IMR-90 (cell line): ENCODE measurements at regions not wholly inside any gene's neighbourhood (a gene's known extent, or its start where the extent isn't known, plus 50 kb on each side); places are given as distances from the start of the nearest gene placed in this dataset.

Experiments
- ATAC-seq: fragments of 200-7000 bp; cut with Tn5 transposase; 2 replicates; pipeline ENCODE4 v1.9.1; 2020; ENCODE audit warnings: low read depth, mild to moderate bottlenecking, moderate library complexity
- BruUV-seq: library from RNA; stranded (reverse); fragments of 400-500 nt; replicated peaks from 2 replicates; lab custom pipeline; 2021; lab: Mats Ljungman, UMichigan
- CTCF ChIA-PET: fragments of 300-600 bp; formaldehyde crosslinking; extraction: SDS; loops from one replicate; lab custom pipeline; 2021; ENCODE audit warnings: antibody characterized with exemption; lab: Yijun Ruan, JAX
- POLR2A ChIA-PET: fragments of 300-600 bp; sonication (Branson Sonifier 250); formaldehyde crosslinking; loops from one replicate; lab custom pipeline; 2022; ENCODE audit warnings: antibody characterized with exemption; ENCODE audit not compliant: unreplicated experiment; lab: Charles Lee
- DNase-seq: peaks from one replicate; pipeline ENCODE4 v3.0.0; 2013
- H2AFZ ChIP-seq: replicated peaks from 2 replicates; pipeline ENCODE3; 2013; ENCODE audit warnings: low read length, mild to moderate bottlenecking; ENCODE audit not compliant: poor library complexity
- H2AK5ac ChIP-seq: 2 replicates; pipeline ENCODE4 v1.6.1; 2013; ENCODE audit warnings: low read depth, low read length, inconsistent platforms
- H2AK9ac ChIP-seq: replicated peaks from 2 replicates; pipeline ENCODE3; 2013; ENCODE audit warnings: mild to moderate bottlenecking, low read depth, low read length, moderate library complexity; ENCODE audit not compliant: poor library complexity
- H2BK120ac ChIP-seq: 2 replicates; pipeline ENCODE4 v1.6.1; 2013; ENCODE audit warnings: low read depth, low read length, inconsistent platforms
- H2BK15ac ChIP-seq: 3 replicates; pipeline ENCODE4 v1.6.1; 2013; ENCODE audit warnings: low read depth, low read length, inconsistent platforms
- H2BK20ac ChIP-seq: 2 replicates; pipeline ENCODE4 v1.6.1; 2013; ENCODE audit warnings: low read depth, mild to moderate bottlenecking, inconsistent platforms, low read length, moderate library complexity
- H2BK5ac ChIP-seq: 2 replicates; pipeline ENCODE4 v1.6.1; 2013; ENCODE audit warnings: mild to moderate bottlenecking, low read depth, low read length, inconsistent platforms; ENCODE audit not compliant: poor library complexity, severe bottlenecking
- H3K14ac ChIP-seq: replicated peaks from 2 replicates; pipeline ENCODE4 v1.6.1; 2013; ENCODE audit warnings: low read depth, low read length, inconsistent platforms
- H3K18ac ChIP-seq: 2 replicates; pipeline ENCODE4 v1.6.1; 2013; ENCODE audit warnings: low read depth, low read length, control low read depth
- H3K23ac ChIP-seq: 2 replicates; pipeline ENCODE4 v1.6.1; 2013; ENCODE audit warnings: low read depth, low read length, inconsistent platforms
- H3K27ac ChIP-seq: 2 replicates; pipeline ENCODE4 v1.5.1; 2013; ENCODE audit warnings: mild to moderate bottlenecking, control low read depth, low read length; ENCODE audit not compliant: insufficient read depth
- H3K27me3 ChIP-seq: 2 replicates; pipeline ENCODE4 v1.6.1; 2013; ENCODE audit warnings: low read length; ENCODE audit not compliant: control insufficient read depth, insufficient read depth
- H3K36me3 ChIP-seq: 2 replicates; pipeline ENCODE4 v1.6.1; 2013; ENCODE audit warnings: low read length, mixed read lengths; ENCODE audit not compliant: control insufficient read depth, insufficient read depth
- H3K4ac ChIP-seq: 2 replicates; pipeline ENCODE4 v1.6.1; 2013; ENCODE audit warnings: low read depth, low read length, inconsistent platforms
- H3K4me1 ChIP-seq: 2 replicates; pipeline ENCODE4 v1.6.1; 2013; ENCODE audit warnings: low read length, mixed read lengths; ENCODE audit not compliant: control insufficient read depth, insufficient read depth
- H3K4me2 ChIP-seq: 2 replicates; pipeline ENCODE4 v1.6.1; 2013; ENCODE audit warnings: low read depth, mild to moderate bottlenecking, control low read depth, low read length, moderate library complexity
- H3K4me3 ChIP-seq: 2 replicates; pipeline ENCODE4 v1.5.1; 2013; ENCODE audit warnings: low read depth, mild to moderate bottlenecking, control low read depth, low read length, moderate library complexity; ENCODE audit not compliant: insufficient read depth
- H3K56ac ChIP-seq: 2 replicates; pipeline ENCODE4 v1.6.1; 2013; ENCODE audit warnings: low read length, inconsistent platforms; ENCODE audit not compliant: insufficient read depth; ENCODE audit errors: extremely low read depth
- H3K79me1 ChIP-seq, 2 experiments: 2 replicates each; pipeline ENCODE4 v1.6.1; 2013; ENCODE audit warnings: low read length in 2 of 2, inconsistent platforms in 1 of 2, low read depth in 1 of 2
- H3K9ac ChIP-seq: 2 replicates; pipeline ENCODE4 v1.6.1; 2013; ENCODE audit warnings: low read depth, low read length, control low read depth
- H3K9me1 ChIP-seq: 2 replicates; pipeline ENCODE4 v1.6.1; 2013; ENCODE audit warnings: low read length, inconsistent platforms; ENCODE audit not compliant: insufficient read depth
- H3K9me3 ChIP-seq: 2 replicates; pipeline ENCODE4 v1.6.1; 2013; ENCODE audit warnings: low read length; ENCODE audit not compliant: control insufficient read depth, insufficient read depth
- H4K20me1 ChIP-seq: 2 replicates; pipeline ENCODE4 v1.6.1; 2013; ENCODE audit warnings: low read length, inconsistent platforms; ENCODE audit not compliant: insufficient read depth
- H4K5ac ChIP-seq: 2 replicates; pipeline ENCODE4 v1.6.1; 2013; ENCODE audit warnings: mild to moderate bottlenecking, low read depth, low read length, control low read depth
- H4K8ac ChIP-seq, 2 experiments: 2 replicates each; pipeline ENCODE4 v1.6.1; 2013; ENCODE audit warnings: low read depth in 2 of 2, low read length in 2 of 2, control low read depth in 1 of 2, inconsistent platforms in 1 of 2
- H4K91ac ChIP-seq: 2 replicates; pipeline ENCODE4 v1.6.1; 2013; ENCODE audit warnings: low read depth, low read length, inconsistent platforms; ENCODE audit not compliant: insufficient read depth
- BHLHE40 ChIP-seq: fragments of 150-350 bp; IDR thresholded peaks from 2 replicates; pipeline ENCODE4 v1.6.1; 2016; ENCODE audit warnings: mild to moderate bottlenecking, low read depth, low read length
- CHD1 ChIP-seq: IDR thresholded peaks from 2 replicates; pipeline ENCODE4 v1.6.1; 2012; ENCODE audit warnings: low read depth, low read length, improper control_type of control experiment
- ELK1 ChIP-seq: fragments of 150-350 bp; IDR thresholded peaks from 2 replicates; pipeline ENCODE4 v1.6.1; 2016; ENCODE audit warnings: low read depth, mild to moderate bottlenecking, low read length, moderate library complexity, borderline replicate concordance
- FOS ChIP-seq: fragments of 150-350 bp; IDR thresholded peaks from 2 replicates; pipeline ENCODE4 v1.6.1; 2016; ENCODE audit warnings: low read depth, low read length
- MAFK ChIP-seq: IDR thresholded peaks from 2 replicates; pipeline ENCODE4 v1.6.1; 2012; ENCODE audit warnings: low read depth, low read length, improper control_type of control experiment
- NFE2L2 ChIP-seq: fragments of 150-350 bp; IDR thresholded peaks from 2 replicates; pipeline ENCODE4 v1.6.1; 2016; ENCODE audit warnings: low read depth, mild to moderate bottlenecking, low read length
- RAD21 ChIP-seq: IDR thresholded peaks from 2 replicates; pipeline ENCODE4 v1.6.1; 2012; ENCODE audit warnings: low read length, improper control_type of control experiment
- RCOR1 ChIP-seq: IDR thresholded peaks from 2 replicates; pipeline ENCODE4 v1.6.1; 2012; ENCODE audit warnings: mild to moderate bottlenecking, low read length, improper control_type of control experiment; ENCODE audit not compliant: insufficient replicate concordance
- RFX5 ChIP-seq: IDR thresholded peaks from 2 replicates; pipeline ENCODE4 v1.8.0; 2012; ENCODE audit warnings: low read depth, mild to moderate bottlenecking, low read length, moderate library complexity
- WGBS, 2 experiments: methylation state at CpG; one replicate each; pipeline versions ENCODE4 v1.1.5 to v1.1.7; 2013; ENCODE audit warnings: missing lambda C conversion rate in 2 of 2; ENCODE audit not compliant: insufficient read length in 1 of 2; ENCODE audit errors: extremely low coverage in 2 of 2; 5-methylcytosine and 5-hydroxymethylcytosine counted together
- dilution Hi-C: fragments of 300-500 bp; cut with HindIII; formaldehyde crosslinking; loops from one replicate; pipeline ENCODE4 v1.14.3; 2018; ENCODE audit warnings: low sequenced_read_pairs; ENCODE audit not compliant: unreplicated experiment
- in situ Hi-C: fragments of 300-500 bp; cut with MboI; formaldehyde crosslinking; loops from 3 replicates; pipeline ENCODE4 v1.14.3; 2019; ENCODE audit warnings: low sequenced_read_pairs, inconsistent platforms, mixed read lengths
- intact Hi-C: fragments of 100-400 bp; cut with micrococcal nuclease; formaldehyde crosslinking; loops from 2 replicates; pipeline ENCODE4 v1.10.0; 2022

- Histone ChIP-seq H3K36me3 (no peaks in the 10 kb centered on the region), H3K14ac (no peak overlapping the region), H2AK5ac (no peak overlapping the region), H4K5ac (no peak overlapping the region), H2BK120ac (no peak overlapping the region), H3K9ac (no peak overlapping the region), H3K23ac (no peak overlapping the region), H2AK9ac (no peak overlapping the region), H2BK5ac (no peak overlapping the region), H3K4me2 (no peak overlapping the region), H3K4me3 (no peak overlapping the region), H3K56ac (no peak overlapping the region), H4K8ac (no peak overlapping the region), H3K4me1 (peaks cover 6% of the 10 kb centered on the region; the same call in 1 of the 2 replicates), H4K91ac (no peak overlapping the region), H2BK15ac (no peak overlapping the region), H4K20me1 (no peaks in the 10 kb centered on the region), H3K9me1 (no peaks in the 10 kb centered on the region; the same call in 1 of the 2 replicates), H3K27ac (no peak overlapping the region), H3K4ac (no peak overlapping the region), H2BK20ac (no peak overlapping the region), H3K79me1 (no peaks in the 10 kb centered on the region), H3K9me3 (no peaks in the 10 kb centered on the region), H2AFZ (no peak overlapping the region), H3K18ac (no peak overlapping the region), H3K27me3 (no peaks in the 10 kb centered on the region)
- ChIA-PET CTCF (no interaction called here), POLR2A (no interaction called here)
- WGBS, 2 experiments, result no CpG with 5 or more reads among the region's 3 CpGs
- dilution Hi-C loops, result no loop called here
- DNase-seq, result no peak
- TF ChIP-seq NFE2L2 (no peak), RAD21 (no peak), RCOR1 (no peak), CHD1 (no peak), FOS (no peak), RFX5 (no peak), MAFK (no peak), ELK1 (no peak), BHLHE40 (no peak)
- no peak for ATAC-seq
- no TSS peak for BruUV-seq
- intact Hi-C loops, result no loop called here
- in situ Hi-C loops, result no loop called here
Measured at GRCh38 chr3:23644676-23645075, 161.1 kb upstream of the UBE2E1 start.
